VCaP (cell line): ENCODE measurements at regions not wholly inside any gene's neighbourhood (a gene's known extent, or its start where the extent isn't known, plus 50 kb on each side); places are given as distances from the start of the nearest gene placed in this dataset.

Source experiments
- H3K27ac ChIP-seq: fragments of 450-650 bp; 2 replicates; pipeline ENCODE4 v1.5.1; 2017
- CTCF ChIP-seq: fragments of 450-650 bp; conservative IDR thresholded peaks from 2 replicates; pipeline ENCODE4 v1.5.1; 2017; ENCODE audit warnings: mild to moderate bottlenecking, moderate library complexity

- no peak overlapping the region for H3K27ac ChIP-seq
- TF ChIP-seq CTCF = no peak
Measured at GRCh38 chr14:104358528-104359300, 220.3 kb downstream of the KIF26A start.

GRCh38 chr14:104359301-104359968, 220.1 kb upstream of the C14orf180 start:
- H3K27ac ChIP-seq = no peak overlapping the region
- TF ChIP-seq CTCF = no peak

GRCh38 chr14:104359969-104360442, 219.6 kb upstream of the C14orf180 start:
- TF ChIP-seq CTCF = no peak
- no peak overlapping the region for H3K27ac ChIP-seq

- no peak for TF ChIP-seq CTCF
- H3K27ac ChIP-seq = no peak overlapping the region
Measured at GRCh38 chr14:104360501-104360900, 219.1 kb upstream of the C14orf180 start.

- no peak for TF ChIP-seq CTCF
Measured at GRCh38 chr14:104361101-104361591, 218.4 kb upstream of the C14orf180 start.

GRCh38 chr14:104361921-104362681, 217.5 kb upstream of the C14orf180 start:
- no peak for TF ChIP-seq CTCF
- no peak overlapping the region for H3K27ac ChIP-seq

More at GRCh38 chr14:104361101-104361591, 218.4 kb upstream of the C14orf180 start:
- H3K27ac ChIP-seq = no peak overlapping the region
